ENCODE measurements at regions not wholly inside any gene's neighbourhood (a gene's known extent, or its start where the extent isn't known, plus 50 kb on each side); places are given as distances from the start of the nearest gene placed in this dataset.
"Not testable (repeated sequence)": the region's sequence is repeated elsewhere in the genome, so short reads cannot be mapped to it uniquely, and the experiment has no call there.

DNA sequence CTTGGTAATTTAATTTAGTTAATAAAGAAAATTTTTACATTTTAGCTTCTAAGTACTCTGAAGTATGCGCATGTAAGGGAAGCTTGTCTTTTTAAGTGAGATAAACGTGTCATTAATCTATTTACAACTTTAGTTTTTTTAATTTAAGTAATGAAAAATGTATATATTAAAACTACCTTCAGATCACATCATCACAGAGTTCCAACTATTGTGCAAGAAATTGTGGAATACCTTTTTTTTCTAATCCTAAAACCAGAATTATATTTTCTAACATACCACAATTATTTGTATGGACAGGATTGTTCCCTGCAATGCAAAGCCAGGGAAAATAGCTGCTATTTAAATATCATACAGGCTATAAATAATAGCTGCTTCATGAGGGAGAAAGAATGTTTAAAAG lies 303.2 kb upstream of the KCND2 start:
- DNase-seq, result no peak

DNA sequence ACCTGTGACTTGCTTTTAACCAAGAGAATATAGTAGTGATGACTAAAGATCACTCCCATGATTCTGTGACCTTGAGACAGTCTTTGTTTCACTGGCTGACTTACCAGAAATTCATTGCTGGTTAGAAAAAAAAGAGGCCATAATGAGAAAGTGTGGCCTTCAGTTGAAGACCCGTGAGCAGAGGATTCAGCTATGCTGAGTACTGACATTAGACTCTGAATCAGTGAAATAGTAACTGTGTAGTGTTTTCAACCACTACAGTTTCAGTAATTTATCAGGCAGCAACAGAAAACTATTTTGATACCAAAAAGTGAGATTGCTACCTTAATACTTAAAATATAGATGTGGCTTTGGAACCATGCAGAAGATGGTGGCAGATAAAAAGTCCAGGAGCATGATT lies 298.0 kb upstream of the KCND2 start:
- DNase-seq, result no peak

DNA sequence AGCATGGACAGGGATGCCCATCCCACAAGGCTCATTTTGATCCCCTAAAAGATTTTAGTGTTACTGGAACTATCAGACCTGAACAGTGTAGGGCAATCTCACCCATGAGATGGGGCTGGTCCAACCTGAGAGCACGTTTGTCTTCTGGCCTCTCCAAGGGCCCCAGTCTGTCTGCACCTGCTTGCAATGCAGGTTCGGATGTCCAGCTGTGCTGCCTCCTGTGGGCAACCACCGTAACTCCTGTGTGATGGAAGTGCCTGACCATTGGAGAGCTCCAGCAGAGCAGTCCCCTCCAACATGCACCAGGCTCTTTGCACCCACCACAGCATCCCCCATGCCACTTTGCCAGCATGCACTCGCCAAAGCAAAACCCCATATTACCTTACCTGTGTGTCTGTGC lies 290.1 kb upstream of the KCND2 start:
- DNase-seq, result no peak

DNA sequence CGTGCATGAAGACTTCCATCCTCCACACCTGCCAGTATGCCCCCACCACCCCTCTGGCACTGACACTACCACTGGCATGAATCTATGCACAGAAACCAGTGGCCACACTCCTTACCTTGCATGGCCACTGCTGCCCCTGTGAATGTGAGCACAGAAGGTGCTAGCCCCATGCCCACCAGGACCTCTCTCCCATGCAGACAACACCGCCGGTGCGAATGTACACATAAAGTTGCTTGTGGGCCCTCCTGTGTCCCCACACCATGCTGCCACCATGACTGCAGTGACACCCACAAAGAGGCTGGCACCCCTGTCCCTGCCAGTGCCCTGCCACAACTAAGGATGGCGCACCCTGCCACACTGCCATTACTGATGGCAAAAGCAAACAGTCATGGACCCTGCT lies 289.5 kb upstream of the KCND2 start:
- DNase-seq, result no peak

DNA sequence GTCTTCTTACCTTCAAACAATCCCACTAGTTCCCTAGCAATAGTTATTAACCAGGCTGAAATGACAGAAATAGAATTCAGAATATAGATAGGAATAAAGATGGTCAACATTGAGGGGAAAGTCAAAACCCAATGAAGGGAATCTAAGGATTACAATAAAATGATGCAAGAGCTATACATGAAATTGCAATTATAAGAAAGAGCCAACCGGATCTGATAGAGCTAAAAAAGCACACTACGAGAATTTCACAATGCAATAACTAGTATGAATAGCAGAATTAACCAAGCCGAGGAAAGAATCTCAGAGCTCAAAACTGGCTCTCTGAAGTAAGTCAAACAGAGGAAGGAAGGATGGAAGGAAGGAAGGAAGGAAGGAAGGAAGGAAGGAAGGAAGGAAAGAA lies 288.7 kb upstream of the KCND2 start:
- no peak for DNase-seq

DNA sequence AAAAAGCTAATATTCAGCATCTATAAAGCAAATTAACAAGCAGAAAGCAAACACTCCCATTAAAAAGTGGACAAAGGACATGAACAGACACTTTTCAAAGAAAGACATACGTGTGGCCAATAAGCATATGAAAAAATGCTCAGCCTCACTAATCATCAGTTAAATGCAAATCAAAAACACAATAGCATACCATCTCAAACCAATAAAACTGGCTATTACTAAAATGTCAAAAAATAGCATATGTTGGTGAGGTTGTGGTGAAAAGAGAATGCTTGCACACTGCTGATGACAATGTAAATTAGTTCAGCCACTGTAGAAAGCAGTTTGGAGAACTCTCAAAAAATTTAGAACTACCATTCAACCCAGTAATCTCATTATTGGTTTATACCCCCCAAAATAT lies 284.6 kb upstream of the KCND2 start:
- no peak for DNase-seq

DNA sequence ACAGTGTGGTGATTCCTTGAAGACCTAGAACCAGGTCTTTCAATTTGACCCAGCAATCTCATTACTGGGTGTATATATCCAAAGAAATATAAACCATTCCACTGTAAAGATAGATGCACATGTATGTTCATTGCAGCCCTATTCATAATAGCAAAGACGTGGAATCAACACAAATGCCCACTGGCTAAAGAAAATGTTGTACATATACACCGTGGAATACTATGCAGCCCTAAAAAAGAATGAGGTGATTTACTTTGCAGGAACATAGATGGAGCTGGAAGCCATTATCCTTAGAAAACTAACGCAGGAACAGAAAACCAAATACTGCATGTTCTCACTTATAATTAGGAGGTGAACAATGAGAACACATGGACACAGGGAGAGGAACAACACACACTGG lies 278.0 kb upstream of the KCND2 start:
- no peak for DNase-seq

DNA sequence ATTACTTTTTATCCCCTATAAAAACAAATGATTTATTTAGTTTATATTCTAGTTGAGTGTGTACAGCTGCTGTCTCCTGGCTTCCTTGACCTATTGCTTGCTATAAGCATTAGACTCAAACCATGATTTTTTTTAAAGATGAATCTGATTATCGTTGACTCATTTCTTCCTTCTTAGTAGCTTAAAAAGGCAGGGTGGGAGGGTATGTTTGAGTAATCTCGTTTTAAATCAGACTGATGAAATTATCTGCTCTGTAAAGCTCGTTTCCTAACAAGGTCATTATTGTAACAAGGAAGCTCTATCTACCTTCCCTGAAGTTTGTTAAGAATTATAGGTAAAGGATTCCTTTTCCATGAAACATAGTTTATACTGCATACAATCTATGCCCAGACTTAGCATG lies 276.3 kb upstream of the KCND2 start:
- no peak for DNase-seq

DNA sequence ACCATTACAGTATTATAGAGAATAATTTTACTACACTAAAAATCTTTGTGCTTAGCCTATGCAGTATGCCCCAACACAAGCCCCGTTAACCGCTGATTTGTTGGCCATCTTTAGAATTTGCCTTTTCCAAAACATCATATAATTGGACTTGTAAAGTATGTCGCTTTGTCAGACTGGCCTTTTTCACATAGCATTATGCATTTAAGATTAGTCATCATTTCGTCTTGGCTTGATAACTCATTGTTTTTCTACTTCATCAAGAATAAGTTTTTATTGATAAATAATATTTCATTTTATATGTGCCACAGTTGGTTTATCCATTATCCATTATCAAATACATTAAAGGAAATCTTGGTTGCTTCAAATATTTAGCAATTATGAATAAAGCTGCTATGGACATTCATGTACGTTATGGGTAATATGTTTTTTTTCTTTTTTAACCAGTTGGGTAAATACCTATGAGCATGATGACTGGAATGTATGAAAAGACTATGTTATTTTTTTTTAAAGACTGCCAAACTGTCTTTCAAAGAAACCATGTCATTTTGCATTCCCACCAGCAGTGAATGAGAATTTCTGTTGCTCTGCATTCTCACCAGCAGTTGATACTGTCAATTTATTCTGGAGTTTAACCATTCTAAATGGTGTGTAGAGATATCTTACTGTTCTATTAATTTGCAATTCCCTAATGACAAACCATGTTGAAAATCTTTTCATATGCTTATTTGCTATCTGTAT lies 273.1 kb upstream of the KCND2 start:
- DNase-seq, result no peak

DNA sequence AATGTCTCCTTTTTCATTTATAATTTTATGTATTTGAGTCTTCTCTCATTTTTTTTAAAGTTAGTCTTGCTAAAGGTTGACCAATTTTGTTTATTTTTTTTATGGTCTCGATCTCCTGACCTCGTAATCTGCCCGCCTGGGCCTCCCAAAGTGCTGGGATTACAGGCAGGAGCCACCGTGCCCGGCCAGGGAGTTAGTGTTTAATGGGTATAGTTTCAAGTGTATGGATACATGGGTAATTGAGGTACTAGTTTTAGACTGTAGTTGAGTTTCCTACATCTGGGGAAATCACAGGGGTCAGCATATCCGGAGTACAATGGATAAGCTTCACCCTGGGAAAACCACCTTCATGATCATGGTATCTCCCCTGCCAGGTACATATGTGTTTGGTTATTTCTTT lies 267.3 kb upstream of the KCND2 start:
- DNase-seq, result no peak

DNA sequence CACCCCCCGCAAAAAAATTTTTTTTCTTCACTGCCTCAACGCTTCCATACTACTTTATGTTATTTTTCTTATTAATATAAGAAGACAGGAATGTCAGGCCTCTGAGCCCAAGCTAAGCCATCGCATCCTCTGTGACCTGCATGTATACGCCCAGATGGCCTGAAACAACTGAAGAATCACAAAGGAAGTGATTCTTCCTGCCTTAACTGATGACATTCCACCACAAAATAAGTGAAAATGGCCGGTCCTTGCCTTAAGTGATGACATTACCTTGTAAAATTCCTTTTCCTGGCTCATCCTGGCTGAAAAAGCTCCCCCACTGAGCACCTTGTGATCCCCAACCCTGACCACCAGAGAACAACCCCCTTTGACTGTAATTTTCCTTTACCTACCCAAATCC lies 258.7 kb upstream of the KCND2 start:
- not testable (repeated sequence) for DNase-seq

DNA sequence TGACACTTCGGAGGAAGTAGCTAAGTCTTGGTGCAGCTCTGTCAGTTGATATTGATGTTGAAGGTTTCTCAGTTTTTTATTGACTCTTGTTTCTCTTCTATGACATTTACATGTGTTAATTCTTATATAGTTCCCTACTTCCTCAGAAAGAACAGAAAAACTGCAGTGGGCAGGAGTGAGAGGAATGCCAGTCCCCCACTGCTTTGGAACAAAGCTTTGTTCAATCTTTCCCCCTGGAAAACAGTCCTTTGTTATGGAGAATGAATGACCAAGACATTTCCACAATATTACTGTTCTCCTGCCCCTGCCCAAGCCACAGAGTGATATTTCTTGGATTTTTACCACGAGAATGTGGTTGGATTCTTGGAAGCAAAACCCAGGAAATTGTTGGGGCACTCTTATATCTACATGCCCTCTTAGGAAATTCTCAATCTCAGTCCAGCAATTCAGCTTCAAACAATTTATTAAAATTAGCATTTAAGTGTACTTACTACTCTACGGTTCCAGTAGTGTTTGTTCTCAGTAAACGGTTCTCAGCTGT lies 258.0 kb upstream of the KCND2 start:
- DNase-seq, result no peak

DNA sequence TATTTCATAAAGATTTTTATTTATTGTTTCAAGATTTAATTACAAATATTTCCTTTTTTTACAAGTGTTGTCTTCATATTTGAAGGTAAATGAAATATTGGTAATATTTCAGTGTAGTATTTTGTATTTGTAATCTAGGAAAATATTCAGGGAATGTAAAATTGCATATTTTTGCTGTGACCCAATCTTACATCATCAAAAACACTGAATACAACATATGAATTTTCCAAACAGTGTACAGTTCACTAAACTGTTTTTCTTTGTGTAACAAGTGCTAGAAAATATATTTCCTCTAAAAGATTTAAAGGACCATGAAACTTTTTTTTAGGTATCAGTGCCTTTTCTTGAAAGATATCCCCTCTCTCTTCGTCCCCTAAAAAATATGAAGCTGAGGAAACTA lies 251.9 kb upstream of the KCND2 start:
- DNase-seq, result no peak

DNA sequence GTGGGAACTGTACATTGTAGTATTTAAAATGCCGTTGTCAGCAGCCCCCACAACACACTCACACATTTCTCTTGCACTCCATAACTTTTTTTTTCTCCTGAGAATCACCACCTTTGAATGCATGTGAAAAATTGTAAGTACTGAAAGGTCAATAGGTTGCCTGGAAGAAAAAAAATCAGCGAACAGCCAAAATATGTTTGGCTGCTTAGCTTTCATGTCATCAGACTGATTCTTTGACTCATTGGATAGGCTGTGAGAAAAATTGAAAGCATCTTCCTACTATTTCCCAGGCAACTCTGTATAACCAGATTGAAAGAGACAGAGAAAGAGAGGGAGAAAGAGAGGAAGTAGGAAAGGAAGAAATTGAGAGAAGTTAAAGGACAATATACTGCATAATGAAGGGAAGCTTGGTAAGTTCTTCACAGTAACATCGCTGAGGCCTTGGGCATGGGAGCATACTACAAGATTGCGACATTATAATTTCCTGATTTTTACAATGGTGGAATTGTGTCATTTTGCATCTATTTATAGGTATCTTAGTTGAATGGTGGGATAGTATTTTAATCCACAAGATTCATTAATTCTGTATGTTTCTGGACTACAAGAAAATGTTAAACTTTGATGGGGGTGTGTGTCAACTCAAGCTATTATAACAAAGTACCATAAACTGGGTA lies 249.3 kb upstream of the KCND2 start:
- no peak for DNase-seq

DNA sequence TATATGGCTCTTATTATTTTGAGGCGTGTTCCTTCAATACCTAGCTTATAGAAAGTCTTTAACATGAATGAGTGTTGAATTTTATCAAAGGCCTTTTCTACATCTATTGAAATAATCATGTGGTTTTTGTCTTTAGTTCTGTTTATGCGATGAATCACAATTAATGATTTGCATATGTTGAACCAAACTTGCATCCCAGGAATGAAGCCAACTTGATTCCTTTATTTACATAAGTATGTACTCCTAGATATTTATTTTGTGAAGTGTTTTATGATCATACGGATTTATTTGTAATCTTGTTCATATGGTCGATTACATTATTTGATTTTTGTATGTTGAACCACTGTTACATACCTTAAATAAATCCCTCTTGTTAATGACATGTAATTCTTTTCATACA lies 244.3 kb upstream of the KCND2 start:
- no peak for DNase-seq

DNA sequence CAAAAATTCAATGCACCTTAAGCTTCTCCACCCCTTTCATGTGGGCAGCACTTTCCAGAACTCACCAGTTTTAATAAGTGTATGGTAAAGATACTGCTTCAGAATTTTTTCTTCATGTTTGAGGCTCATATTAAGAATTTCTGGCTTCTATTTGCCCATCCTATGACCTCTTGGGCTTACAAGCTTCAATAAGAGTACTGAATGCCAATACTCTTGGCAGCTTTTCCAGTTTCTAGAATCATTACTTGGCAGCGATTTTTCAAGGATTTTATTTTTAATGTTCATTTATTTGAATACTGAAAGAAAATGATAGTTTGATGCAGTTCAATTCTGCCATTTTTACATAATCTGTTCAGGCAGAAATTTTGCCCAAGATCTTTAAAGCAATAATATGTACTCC lies 242.1 kb upstream of the KCND2 start:
- no peak for DNase-seq

DNA sequence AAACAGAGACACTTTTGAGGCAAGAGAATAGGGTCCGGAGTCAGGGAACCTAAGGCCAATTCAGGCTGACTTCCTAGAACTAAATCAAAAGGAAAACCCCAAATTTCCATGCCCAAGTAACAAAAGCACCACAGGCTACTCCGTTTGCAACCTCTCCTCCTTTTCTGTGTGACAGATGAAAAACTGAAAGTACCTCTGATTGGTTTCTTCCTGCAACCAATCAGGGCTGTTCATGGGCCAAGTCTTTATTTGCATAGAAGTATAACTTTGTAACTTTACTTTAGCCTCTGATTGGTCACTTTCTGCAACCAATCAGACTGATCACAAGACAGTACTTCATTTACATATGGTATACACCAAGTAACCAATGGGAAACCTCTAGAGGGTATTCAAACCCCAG lies 239.9 kb upstream of the KCND2 start:
- DNase-seq, result no peak

DNA sequence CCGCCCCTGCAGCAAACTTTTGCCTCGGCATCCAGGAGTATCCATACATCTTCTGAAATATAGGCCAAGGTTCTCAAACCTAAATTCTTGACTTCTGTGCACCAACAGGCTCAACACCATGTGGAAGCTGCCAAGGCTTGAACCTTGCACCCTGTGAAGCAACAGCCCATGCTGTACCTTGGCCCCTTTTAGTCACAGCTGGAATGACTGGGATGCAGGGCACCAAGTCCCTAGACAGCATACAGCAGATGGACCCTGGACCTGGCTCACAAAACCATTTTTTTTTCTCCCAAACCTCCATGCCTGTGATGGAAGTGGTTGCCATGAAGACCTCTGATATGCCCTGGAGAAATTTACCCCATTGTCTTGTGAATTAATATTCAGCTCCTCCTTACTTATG lies 233.8 kb upstream of the KCND2 start:
- no peak for DNase-seq

DNA sequence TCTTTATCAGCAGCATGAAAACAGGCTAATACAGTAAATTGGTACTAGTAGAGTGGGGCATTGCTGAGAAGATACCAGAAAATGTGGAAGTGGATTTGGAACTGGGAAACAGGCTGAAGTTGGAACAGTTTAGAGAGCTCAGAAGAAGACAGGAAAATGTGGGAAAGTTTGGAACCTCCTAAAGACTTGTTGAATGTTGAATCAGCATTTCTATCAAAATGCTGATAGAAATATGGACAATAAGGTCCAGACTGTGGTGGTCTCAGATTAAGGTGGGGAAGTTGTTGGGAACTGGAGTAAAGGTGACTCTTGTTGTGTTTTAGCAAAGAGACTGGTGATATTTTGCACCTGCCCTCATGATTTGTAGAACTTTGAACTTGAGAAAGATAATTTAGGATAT lies 231.2 kb upstream of the KCND2 start:
- DNase-seq, result no peak

DNA sequence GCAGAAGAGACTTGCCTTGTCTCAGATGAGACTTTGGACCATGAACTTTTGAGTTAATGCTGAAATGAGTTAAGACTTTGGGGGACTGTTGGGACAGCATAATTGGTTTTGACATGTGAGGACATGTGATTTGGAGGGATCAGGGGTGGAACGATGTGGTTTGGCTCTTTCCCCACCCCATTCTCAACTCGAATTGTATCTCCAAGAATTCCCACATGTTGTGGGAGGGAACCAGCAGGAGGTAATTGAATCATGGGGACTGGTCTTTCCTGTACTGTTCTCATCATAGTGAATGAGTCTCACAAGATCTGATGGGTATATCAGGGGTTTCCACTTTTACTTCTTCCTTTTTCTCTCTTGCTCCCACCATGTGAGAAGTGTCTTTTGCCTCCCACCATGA lies 229.7 kb upstream of the KCND2 start:
- no peak for DNase-seq

DNA sequence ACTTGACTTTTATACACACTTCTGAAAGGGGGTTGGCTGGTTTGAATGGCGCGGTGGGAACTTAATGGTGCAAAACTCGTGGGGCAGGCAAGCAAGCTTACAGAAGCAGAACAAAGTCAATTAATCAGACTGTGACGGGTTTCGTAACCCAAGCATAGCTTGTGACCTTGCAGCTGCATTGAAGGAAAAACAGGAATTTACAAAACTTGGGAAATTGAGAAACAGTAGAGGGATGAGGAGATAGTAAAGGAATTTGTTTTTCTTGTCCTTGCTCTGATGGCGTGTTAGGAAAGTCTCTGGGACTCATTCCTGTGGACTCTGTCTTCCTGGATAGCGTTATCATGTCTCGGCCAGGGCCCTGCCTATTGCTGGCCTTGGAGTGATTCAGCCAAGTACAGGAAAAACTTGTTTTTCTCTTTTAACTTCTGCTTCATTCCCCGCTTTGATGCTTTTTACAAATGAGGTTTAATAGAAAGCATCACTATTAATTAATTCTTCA lies 220.0 kb upstream of the KCND2 start:
- no peak for DNase-seq

DNA sequence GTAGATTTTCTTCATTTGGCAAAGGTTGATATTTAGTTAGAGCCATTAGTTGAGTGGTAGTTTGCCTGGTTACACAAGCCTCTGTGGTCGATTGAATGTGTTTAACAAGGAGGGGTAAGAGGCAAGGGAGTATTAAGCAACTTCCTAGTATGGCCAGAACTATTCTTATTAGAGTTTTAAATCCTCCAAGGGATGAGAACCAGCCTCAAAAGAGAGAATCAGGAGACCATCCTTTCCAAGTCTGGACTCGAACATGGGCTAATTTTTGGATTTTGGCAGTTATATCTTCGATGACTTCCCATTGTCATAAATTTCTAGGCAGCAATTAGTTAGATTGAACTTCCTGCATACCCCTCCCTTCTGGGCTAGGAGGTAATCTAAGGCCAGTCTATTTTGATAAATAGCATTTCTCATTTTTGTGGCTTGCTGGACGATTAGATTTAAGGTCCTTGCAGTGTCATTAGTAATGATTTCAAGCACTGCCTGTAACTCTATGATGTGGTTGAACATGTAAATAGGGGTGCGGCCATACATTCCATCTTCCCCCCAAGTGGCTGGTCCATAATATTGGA lies 219.5 kb upstream of the KCND2 start:
- DNase-seq, result no peak

DNA sequence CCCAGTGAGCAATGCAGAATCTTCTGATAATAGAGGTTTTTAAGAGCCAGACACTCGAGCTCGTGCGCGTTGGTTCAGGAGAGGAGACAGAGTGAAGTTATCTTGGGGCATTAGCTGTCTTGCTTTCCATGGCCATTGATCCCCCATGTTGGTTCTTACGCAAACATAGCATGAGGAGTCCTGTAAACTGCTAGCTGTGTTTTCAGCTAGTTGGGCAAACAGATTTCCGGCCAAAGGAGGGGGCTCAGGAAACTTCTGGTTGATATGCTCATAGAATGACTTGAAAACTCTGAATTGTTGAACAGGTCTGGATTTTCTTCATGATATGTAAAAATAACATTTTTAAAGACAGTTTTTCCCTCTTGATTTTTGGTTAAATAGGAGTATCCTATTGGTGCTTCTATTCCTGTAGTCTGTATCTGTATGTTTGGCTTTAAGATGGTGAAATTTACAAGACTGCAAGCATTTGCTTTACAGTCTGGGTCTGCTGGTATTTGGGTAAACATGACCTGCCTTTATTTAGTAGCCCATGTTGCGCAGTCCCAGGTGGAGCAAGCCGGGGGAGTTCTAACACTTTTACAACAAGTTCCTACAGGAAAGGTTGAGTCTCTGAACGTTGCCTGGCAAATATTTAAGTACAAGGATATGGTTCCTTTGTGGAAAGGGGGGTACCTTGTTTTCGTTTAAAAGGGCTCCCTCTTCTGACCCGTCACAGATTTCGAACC lies 218.4 kb upstream of the KCND2 start:
- no peak for DNase-seq

DNA sequence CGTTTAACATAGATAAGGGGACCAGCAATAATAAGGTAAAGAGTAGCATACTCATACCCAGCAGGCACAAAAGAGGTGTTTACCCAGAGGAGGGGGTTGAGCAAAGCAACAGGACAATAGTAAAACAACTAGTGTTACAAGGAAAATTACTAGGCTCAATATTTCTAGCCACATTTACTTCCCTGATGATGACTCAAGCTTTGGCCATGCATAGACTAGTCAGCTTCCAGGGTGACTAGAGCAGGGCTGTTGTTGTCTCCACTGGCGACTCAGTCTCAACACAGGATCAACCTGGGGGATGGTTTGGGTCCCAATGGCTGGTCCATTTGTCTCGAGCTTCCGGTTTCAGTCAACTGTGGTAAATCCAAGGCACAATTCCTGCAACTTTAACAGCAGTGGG lies 217.7 kb upstream of the KCND2 start:
- DNase-seq, result no peak
